Mucosa of stomach (tissue), 1 donor: ENCODE measurements at regions not wholly inside any gene's neighbourhood (a gene's known extent, or its start where the extent isn't known, plus 50 kb on each side); places are given as distances from the start of the nearest gene placed in this dataset.
"Not testable (repeated sequence)": the region's sequence is repeated elsewhere in the genome, so short reads cannot be mapped to it uniquely, and the experiment has no call there.

Experiments
- H3K27me3 ChIP-seq: one replicate; pipeline ENCODE4 v1.7.0; 2013; ENCODE audit warnings: mild to moderate bottlenecking, low read length; ENCODE audit not compliant: control insufficient read depth, insufficient read depth
- H3K36me3 ChIP-seq: one replicate; pipeline ENCODE4 v1.7.0; 2013; ENCODE audit warnings: low read length; ENCODE audit not compliant: control insufficient read depth, insufficient read depth
- H3K4me1 ChIP-seq: one replicate; pipeline ENCODE4 v1.7.0; 2013; ENCODE audit warnings: mild to moderate bottlenecking, low read length; ENCODE audit not compliant: control insufficient read depth, insufficient read depth
- H3K4me3 ChIP-seq: one replicate; pipeline ENCODE4 v1.7.0; 2013; ENCODE audit warnings: low read length
- H3K9ac ChIP-seq: one replicate; pipeline ENCODE4 v1.7.0; 2013; ENCODE audit warnings: mild to moderate bottlenecking, low read length, moderate library complexity
- H3K9me3 ChIP-seq: one replicate; pipeline ENCODE4 v1.7.0; 2013; ENCODE audit warnings: mild to moderate bottlenecking, low read length, moderate library complexity; ENCODE audit not compliant: control insufficient read depth
- donor health status: Pancreatic carcinoma.

- H3K36me3 ChIP-seq, result no peaks in the 10 kb centered on the region
- H3K27me3 ChIP-seq, result no peaks in the 10 kb centered on the region
- no peak overlapping the region for H3K4me3 ChIP-seq
- H3K4me1 ChIP-seq, result no peaks in the 10 kb centered on the region
- H3K9ac ChIP-seq, result no peak overlapping the region
- H3K9me3 ChIP-seq, result no peaks in the 10 kb centered on the region
Observed at GRCh38 chr6:102885165-102885564, 1491.7 kb downstream of the GRIK2 start.

- H3K9ac ChIP-seq, result no peak overlapping the region
Observed at GRCh38 chr6:102853249-102853955, 1459.9 kb downstream of the GRIK2 start.

GRCh38 chr6:102848796-102849195 is 1455.3 kb downstream of the GRIK2 start:
- Histone ChIP-seq H3K27me3 (no peaks in the 10 kb centered on the region), H3K9me3 (no peaks in the 10 kb centered on the region), H3K4me3 (no peak overlapping the region), H3K4me1 (peaks cover 7% of the 10 kb centered on the region), H3K36me3 (no peaks in the 10 kb centered on the region), H3K9ac (no peak overlapping the region)

More at GRCh38 chr6:102853249-102853955, 1459.9 kb downstream of the GRIK2 start:
- H3K27me3 ChIP-seq, result no peaks in the 10 kb centered on the region
- no peak overlapping the region for H3K4me3 ChIP-seq
- H3K9me3 ChIP-seq, result no peaks in the 10 kb centered on the region
- H3K36me3 ChIP-seq, result no peaks in the 10 kb centered on the region
- peaks cover 7% of the 10 kb centered on the region for H3K4me1 ChIP-seq

GRCh38 chr6:102848210-102848609 is 1454.7 kb downstream of the GRIK2 start:
- Histone ChIP-seq H3K4me1 (peaks cover 6% of the 10 kb centered on the region), H3K4me3 (no peak overlapping the region), H3K36me3 (no peaks in the 10 kb centered on the region), H3K27me3 (no peaks in the 10 kb centered on the region), H3K9ac (no peak overlapping the region), H3K9me3 (no peaks in the 10 kb centered on the region)

- Histone ChIP-seq H3K27me3 (no peaks in the 10 kb centered on the region), H3K4me3 (no peak overlapping the region), H3K36me3 (no peaks in the 10 kb centered on the region), H3K4me1 (no peaks in the 10 kb centered on the region), H3K9me3 (no peaks in the 10 kb centered on the region), H3K9ac (no peak overlapping the region)
Observed at GRCh38 chr6:102841060-102841459, 1447.6 kb downstream of the GRIK2 start.

GRCh38 chr6:102832021-102832420 is 1438.5 kb downstream of the GRIK2 start:
- Histone ChIP-seq H3K36me3 (no peaks in the 10 kb centered on the region), H3K27me3 (no peaks in the 10 kb centered on the region), H3K9ac (no peak overlapping the region), H3K4me3 (no peak overlapping the region), H3K9me3 (no peaks in the 10 kb centered on the region), H3K4me1 (no peaks in the 10 kb centered on the region)

GRCh38 chr6:102820098-102820497 is 1426.6 kb downstream of the GRIK2 start:
- no peaks in the 10 kb centered on the region for H3K27me3 ChIP-seq
- H3K36me3 ChIP-seq, result no peaks in the 10 kb centered on the region
- no peak overlapping the region for H3K4me3 ChIP-seq
- no peak overlapping the region for H3K9ac ChIP-seq
- no peaks in the 10 kb centered on the region for H3K4me1 ChIP-seq
- H3K9me3 ChIP-seq, result no peaks in the 10 kb centered on the region

- H3K4me1 ChIP-seq, result no peaks in the 10 kb centered on the region
- no peak overlapping the region for H3K9ac ChIP-seq
Observed at GRCh38 chr6:102815207-102815606, 1421.7 kb downstream of the GRIK2 start.

GRCh38 chr6:102813489-102814275 is 1420.2 kb downstream of the GRIK2 start:
- no peaks in the 10 kb centered on the region for H3K9me3 ChIP-seq

More at GRCh38 chr6:102815207-102815606, 1421.7 kb downstream of the GRIK2 start:
- H3K36me3 ChIP-seq, result no peaks in the 10 kb centered on the region
- no peaks in the 10 kb centered on the region for H3K9me3 ChIP-seq
- H3K4me3 ChIP-seq, result no peak overlapping the region
- no peaks in the 10 kb centered on the region for H3K27me3 ChIP-seq

GRCh38 chr6:102812242-102812641 is 1418.7 kb downstream of the GRIK2 start:
- H3K27me3 ChIP-seq, result no peaks in the 10 kb centered on the region
- H3K4me3 ChIP-seq, result no peak overlapping the region
- no peak overlapping the region for H3K9ac ChIP-seq
- no peaks in the 10 kb centered on the region for H3K9me3 ChIP-seq
- no peaks in the 10 kb centered on the region for H3K4me1 ChIP-seq
- no peaks in the 10 kb centered on the region for H3K36me3 ChIP-seq

More at GRCh38 chr6:102813489-102814275, 1420.2 kb downstream of the GRIK2 start:
- no peaks in the 10 kb centered on the region for H3K27me3 ChIP-seq
- H3K36me3 ChIP-seq, result no peaks in the 10 kb centered on the region
- H3K4me1 ChIP-seq, result no peaks in the 10 kb centered on the region
- no peak overlapping the region for H3K4me3 ChIP-seq
- H3K9ac ChIP-seq, result no peak overlapping the region

GRCh38 chr6:102808944-102809505 is 1415.5 kb downstream of the GRIK2 start:
- H3K9ac ChIP-seq, H3K36me3 ChIP-seq, H3K27me3 ChIP-seq, H3K4me3 ChIP-seq, H3K9me3 ChIP-seq, H3K4me1 ChIP-seq: not testable (repeated sequence)

- Histone ChIP-seq H3K4me3 (no peak overlapping the region), H3K36me3 (no peaks in the 10 kb centered on the region), H3K27me3 (no peaks in the 10 kb centered on the region), H3K9me3 (no peaks in the 10 kb centered on the region), H3K4me1 (no peaks in the 10 kb centered on the region), H3K9ac (no peak overlapping the region)
Observed at GRCh38 chr6:102799051-102799450, 1405.5 kb downstream of the GRIK2 start.
